GM12865 (cell line): ENCODE measurements at regions not wholly inside any gene's neighbourhood (a gene's known extent, or its start where the extent isn't known, plus 50 kb on each side); places are given as distances from the start of the nearest gene placed in this dataset.

ENCODE experiments used
- DNase-seq: peaks from one replicate; pipeline ENCODE4 v3.0.0; 2010; ENCODE audit warnings: low read depth
- H3K4me3 ChIP-seq: 2 replicates; pipeline ENCODE4 v1.5.1; 2011; ENCODE audit warnings: mild to moderate bottlenecking, low read depth, low read length, control low read depth
- CTCF ChIP-seq: IDR thresholded peaks from 2 replicates; pipeline ENCODE4 v1.5.1; 2011; ENCODE audit warnings: low read length, control low read depth, low read depth, inconsistent platforms; ENCODE audit not compliant: insufficient read depth; ENCODE audit errors: missing control alignments

- DNase-seq: no peak
- TF ChIP-seq CTCF: no peak
Observed at GRCh38 chrX:7202206-7202605, 54.3 kb upstream of the PUDP start.

GRCh38 chrX:7201496-7201895 is 53.5 kb upstream of the PUDP start:
- H3K4me3 ChIP-seq: no peak overlapping the region
- DNase-seq: no peak
- no peak for TF ChIP-seq CTCF

More at GRCh38 chrX:7202206-7202605, 54.3 kb upstream of the PUDP start:
- no peak overlapping the region for H3K4me3 ChIP-seq

GRCh38 chrX:7198499-7198898 is 50.5 kb upstream of the PUDP start:
- no peak overlapping the region for H3K4me3 ChIP-seq
- no peak for DNase-seq
- no peak for TF ChIP-seq CTCF
